ENCODE measurements at regions not wholly inside any gene's neighbourhood (a gene's known extent, or its start where the extent isn't known, plus 50 kb on each side); places are given as distances from the start of the nearest gene placed in this dataset.

GRCh38 chr2:5988120-5988519 is 295.9 kb downstream of the SOX11 start:
- Histone ChIP-seq H3K27me3 (ENCODE audit: insufficient read depth, low read length) (no peaks in the 10 kb centered on the region), H4K91ac (ENCODE audit: insufficient read length, low read depth, low read length) (no peak overlapping the region), H3K27ac (ENCODE audit: insufficient read length, low read depth, low read length) (no peak overlapping the region), H2AFZ (ENCODE audit: low read length) (no peak overlapping the region), H3K4me1 (ENCODE audit: insufficient read depth, low read length) (no peaks in the 10 kb centered on the region; the same call in 1 of the 2 replicates), H2BK120ac (ENCODE audit: low read depth, low read length, poor library complexity, severe bottlenecking) (no peak overlapping the region), H2BK15ac (ENCODE audit: low read depth, low read length) (no peak overlapping the region), H3K14ac (ENCODE audit: insufficient read depth, low read length) (no peak overlapping the region), H2BK20ac (ENCODE audit: low read depth, low read length, poor library complexity, severe bottlenecking) (no peak overlapping the region), H3K23ac (ENCODE audit: insufficient read length, low read depth, low read length) (no peak overlapping the region), H2AK5ac (ENCODE audit: insufficient read length, low read length) (no peak overlapping the region), H3K4me2 (ENCODE audit: insufficient read depth, insufficient read length, low read length) (no peak overlapping the region), H3K79me1 (ENCODE audit: insufficient read depth, low read depth, low read length, poor library complexity, severe bottlenecking) (no peaks in the 10 kb centered on the region), H3T11ph (ENCODE audit: low read length) (no peak overlapping the region), H2BK12ac (ENCODE audit: insufficient read length, low read depth, low read length) (no peak overlapping the region), H3K9ac (ENCODE audit: extremely low read depth, insufficient read length, low read length) (no peak overlapping the region), H3K79me2 (ENCODE audit: insufficient read depth, low read length) (no peaks in the 10 kb centered on the region), H4K5ac (ENCODE audit: insufficient read length, low read depth, low read length) (no peak overlapping the region), H3K23me2 (ENCODE audit: insufficient read length, low read depth, low read length, poor library complexity, severe bottlenecking) (no peaks in the 10 kb centered on the region), H3K18ac (ENCODE audit: insufficient read length, low read depth, low read length) (no peak overlapping the region), H4K20me1 (ENCODE audit: control insufficient read depth, insufficient read depth, insufficient read length) (no peaks in the 10 kb centered on the region), H3K4ac (ENCODE audit: low read depth, low read length) (no peak overlapping the region), H3K56ac (ENCODE audit: insufficient read length, low read depth, low read length) (no peak overlapping the region), H2BK5ac (ENCODE audit: insufficient read length, low read length) (no peak overlapping the region), H4K8ac (replicated peaks; ENCODE audit: insufficient read length, low read depth, low read length) (no peak overlapping the region), H3K9me3 (ENCODE audit: control insufficient read depth, low read depth, low read length) (no peaks in the 10 kb centered on the region)
- H3K36me3 Mint-ChIP-seq (ENCODE audit: insufficient read depth in 1 of 3, low read depth in 3 of 3) = no peaks in the 10 kb centered on the region
- H3K4me1 Mint-ChIP-seq = peaks cover 18 to 24% of the 10 kb centered on the region in 2 experiments
- WGBS (ENCODE audit: extremely low coverage, insufficient read length, low lambda C conversion rate) = no CpG with 5 or more reads among the region's 3 CpGs
- TF ChIP-seq, protein P1, sequence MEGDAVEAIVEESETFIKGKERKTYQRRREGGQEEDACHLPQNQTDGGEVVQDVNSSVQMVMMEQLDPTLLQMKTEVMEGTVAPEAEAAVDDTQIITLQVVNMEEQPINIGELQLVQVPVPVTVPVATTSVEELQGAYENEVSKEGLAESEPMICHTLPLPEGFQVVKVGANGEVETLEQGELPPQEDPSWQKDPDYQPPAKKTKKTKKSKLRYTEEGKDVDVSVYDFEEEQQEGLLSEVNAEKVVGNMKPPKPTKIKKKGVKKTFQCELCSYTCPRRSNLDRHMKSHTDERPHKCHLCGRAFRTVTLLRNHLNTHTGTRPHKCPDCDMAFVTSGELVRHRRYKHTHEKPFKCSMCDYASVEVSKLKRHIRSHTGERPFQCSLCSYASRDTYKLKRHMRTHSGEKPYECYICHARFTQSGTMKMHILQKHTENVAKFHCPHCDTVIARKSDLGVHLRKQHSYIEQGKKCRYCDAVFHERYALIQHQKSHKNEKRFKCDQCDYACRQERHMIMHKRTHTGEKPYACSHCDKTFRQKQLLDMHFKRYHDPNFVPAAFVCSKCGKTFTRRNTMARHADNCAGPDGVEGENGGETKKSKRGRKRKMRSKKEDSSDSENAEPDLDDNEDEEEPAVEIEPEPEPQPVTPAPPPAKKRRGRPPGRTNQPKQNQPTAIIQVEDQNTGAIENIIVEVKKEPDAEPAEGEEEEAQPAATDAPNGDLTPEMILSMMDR (conservative IDR thresholded peaks at IDR 0.05) = no peak
- DNase-seq = no peak
- no peak overlapping the region for H3K27ac Mint-ChIP-seq
- H3K27me3 Mint-ChIP-seq (ENCODE audit: low read depth) = no peaks in the 10 kb centered on the region
- no peak overlapping the region for H3K4me3 Mint-ChIP-seq
- H3K9me3 Mint-ChIP-seq = no peaks in the 10 kb centered on the region

All from H9 (cell line).